ENCODE measurements at regions not wholly inside any gene's neighbourhood (a gene's known extent, or its start where the extent isn't known, plus 50 kb on each side); places are given as distances from the start of the nearest gene placed in this dataset.

GRCh38 chr2:160721089-160722040 is 227.8 kb upstream of the RBMS1 start:
- no peak for DNase-seq
- H3K27me3 ChIP-seq (replicated peaks in 1 of 7) = no peaks in the 10 kb centered on the region
- intact Hi-C loops (cut with DNase I; ENCODE audit: low total_unique reads) = no loop called here

GRCh38 chr2:160726046-160726445 is 232.4 kb upstream of the RBMS1 start:
- DNase-seq = no peak
- TF ChIP-seq POLR2A (IDR thresholded peaks at IDR 0.05) (no peak), POLR2AphosphoS5 (IDR thresholded peaks at IDR 0.05) (no peak), CTCF (IDR thresholded peaks at IDR 0.05 in 8 of 11, conservative IDR thresholded peaks at IDR 0.05 in 3 of 11) (no peak)
- Histone ChIP-seq H3K27ac (no peak overlapping the region), H3K4me3 (no peak overlapping the region), H3K27me3 (replicated peaks in 1 of 7) (no peaks in the 10 kb centered on the region), H3K4me1 (no peaks in the 10 kb centered on the region), H3K9me3 (peaks cover 0 to 8% (median 2%) of the 10 kb centered on the region in 8 donors), H3K36me3 (no peaks in the 10 kb centered on the region)
- WGBS, 5 donors = 0 to 53% (median 37%) methylated on average over 1 of the region's 1 CpG
- intact Hi-C loops (cut with DNase I; ENCODE audit: low total_unique reads) = no loop called here

More at GRCh38 chr2:160721089-160722040, 227.8 kb upstream of the RBMS1 start:
- 90 to 100% (median 93%) methylated on average over 1 of the region's 1 CpG for whole genome bisulfite sequencing, 5 donors
- TF ChIP-seq POLR2AphosphoS5 (IDR thresholded peaks at IDR 0.05) = no peak
- TF ChIP-seq CTCF (IDR thresholded peaks at IDR 0.05 in 8 of 11, conservative IDR thresholded peaks at IDR 0.05 in 3 of 11) = no peak
- no peak for TF ChIP-seq POLR2A (IDR thresholded peaks at IDR 0.05)
- Histone ChIP-seq H3K4me3 (no peak overlapping the region), H3K27ac (no peak overlapping the region), H3K36me3 (no peaks in the 10 kb centered on the region), H3K9me3 (peaks cover 0 to 8% (median 2%) of the 10 kb centered on the region in 8 donors), H3K4me1 (no peaks in the 10 kb centered on the region)

- TF ChIP-seq POLR2AphosphoS5 (IDR thresholded peaks at IDR 0.05) = no peak
- TF ChIP-seq POLR2A (IDR thresholded peaks at IDR 0.05) = no peak
- 80 to 95% (median 87%) methylated on average over 1 of the region's 1 CpG for WGBS, 5 donors
Measured at GRCh38 chr2:160730296-160730995, 236.8 kb upstream of the RBMS1 start.

DNA sequence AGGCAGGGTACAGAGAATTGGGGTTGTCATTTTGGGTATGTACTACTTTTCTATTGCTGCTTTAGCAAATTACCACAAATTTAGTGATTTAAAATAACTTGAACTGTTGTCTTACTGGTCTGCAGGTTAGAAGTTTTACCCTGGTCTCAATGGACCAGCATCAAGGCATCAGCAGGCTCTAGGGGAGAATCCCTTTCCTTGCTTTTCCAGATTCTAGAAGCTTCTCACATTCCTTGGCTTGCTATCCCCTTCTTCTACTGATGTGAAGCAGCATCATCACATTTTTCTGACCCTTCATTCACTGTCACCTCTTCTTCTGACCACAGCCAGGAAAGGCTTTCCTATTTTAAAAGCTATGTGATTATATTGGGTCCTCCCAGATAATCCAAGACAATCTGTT is 237.8 kb upstream of the RBMS1 start:
- TF ChIP-seq CTCF (IDR thresholded peaks at IDR 0.05 in 8 of 11, conservative IDR thresholded peaks at IDR 0.05 in 3 of 11) (no peak), POLR2AphosphoS5 (IDR thresholded peaks at IDR 0.05) (no peak), POLR2A (IDR thresholded peaks at IDR 0.05) (no peak)
- no peaks in the 10 kb centered on the region for H3K4me1 ChIP-seq
- intact Hi-C loops (cut with DNase I; ENCODE audit: low total_unique reads) = no loop called here
- H3K4me3 ChIP-seq = no peak overlapping the region
- H3K27ac ChIP-seq = no peak overlapping the region
- no peak for DNase-seq
- H3K27me3 ChIP-seq (replicated peaks in 1 of 7) = no peaks in the 10 kb centered on the region
- H3K9me3 ChIP-seq = no peaks in the 10 kb centered on the region
- no peaks in the 10 kb centered on the region for H3K36me3 ChIP-seq

More at GRCh38 chr2:160730296-160730995, 236.8 kb upstream of the RBMS1 start:
- DNase-seq = no peak
- H3K4me1 ChIP-seq = no peaks in the 10 kb centered on the region
- no peaks in the 10 kb centered on the region for H3K36me3 ChIP-seq
- H3K4me3 ChIP-seq = no peak overlapping the region
- no peaks in the 10 kb centered on the region for H3K27me3 ChIP-seq (replicated peaks in 1 of 7)
- H3K9me3 ChIP-seq = no peaks in the 10 kb centered on the region
- intact Hi-C loops (cut with DNase I; ENCODE audit: low total_unique reads) = no loop called here
- no peak overlapping the region for H3K27ac ChIP-seq
